ENCODE measurements at regions not wholly inside any gene's neighbourhood (a gene's known extent, or its start where the extent isn't known, plus 50 kb on each side); places are given as distances from the start of the nearest gene placed in this dataset.

DNA sequence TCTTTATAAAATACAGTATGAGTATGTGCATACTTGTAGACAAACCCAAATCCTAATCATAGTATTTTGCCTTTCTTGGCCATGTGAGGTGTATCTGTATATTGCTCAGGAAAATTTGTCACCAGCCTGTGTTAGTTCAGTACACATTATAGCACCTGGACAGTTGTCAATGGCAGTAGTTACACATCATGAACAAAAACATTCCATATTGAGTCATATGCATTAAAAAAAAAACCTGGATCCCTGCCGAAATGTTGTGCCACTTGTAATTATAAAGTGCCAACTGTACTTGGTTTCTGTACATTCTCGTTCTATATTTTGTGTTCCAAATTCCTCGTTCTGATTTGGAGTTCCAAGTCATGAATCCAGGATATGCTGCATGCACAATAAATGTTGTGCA lies 410.4 kb downstream of the INHBA start:
- DNase-seq (ENCODE audit: low spot score): peak; percentile 61

DNA sequence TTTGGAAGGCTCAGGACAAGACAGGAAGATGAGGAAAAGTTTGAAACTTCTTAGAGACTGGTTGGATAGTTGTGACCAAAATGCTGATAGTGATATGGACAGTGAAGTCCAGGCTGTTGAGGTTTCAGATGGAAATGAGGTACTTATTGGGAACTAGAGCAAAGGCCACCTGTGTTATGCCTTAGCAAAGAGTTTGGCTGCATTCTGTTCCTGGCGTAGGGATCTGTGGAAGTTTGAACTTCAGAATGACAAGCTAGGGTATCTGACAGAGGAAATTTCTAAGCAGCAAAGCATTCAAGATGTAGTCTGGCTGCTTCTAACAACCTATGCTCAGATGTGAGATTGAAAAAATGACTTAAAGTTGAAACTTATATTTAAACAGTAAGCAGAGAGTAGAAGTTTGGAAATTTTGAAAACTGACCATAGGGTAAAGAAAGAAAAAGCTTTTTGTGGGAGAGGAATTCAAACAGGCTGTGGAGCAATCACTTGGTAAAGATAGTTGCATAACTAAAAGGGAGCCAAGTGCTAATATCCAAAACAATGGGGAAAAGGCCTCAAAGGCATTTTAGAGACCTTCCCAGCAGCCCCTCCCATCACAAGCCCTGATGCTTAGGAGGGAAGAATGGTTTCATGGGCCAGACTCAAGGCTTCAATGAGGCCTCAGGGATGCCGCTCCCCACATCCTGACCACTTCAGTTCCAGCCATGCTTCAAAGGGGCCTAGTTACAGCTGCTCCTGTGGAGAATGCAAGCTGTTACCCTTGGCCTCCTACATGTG lies 415.1 kb downstream of the INHBA start:
- DNase-seq (ENCODE audit: low spot score): no peak

DNA sequence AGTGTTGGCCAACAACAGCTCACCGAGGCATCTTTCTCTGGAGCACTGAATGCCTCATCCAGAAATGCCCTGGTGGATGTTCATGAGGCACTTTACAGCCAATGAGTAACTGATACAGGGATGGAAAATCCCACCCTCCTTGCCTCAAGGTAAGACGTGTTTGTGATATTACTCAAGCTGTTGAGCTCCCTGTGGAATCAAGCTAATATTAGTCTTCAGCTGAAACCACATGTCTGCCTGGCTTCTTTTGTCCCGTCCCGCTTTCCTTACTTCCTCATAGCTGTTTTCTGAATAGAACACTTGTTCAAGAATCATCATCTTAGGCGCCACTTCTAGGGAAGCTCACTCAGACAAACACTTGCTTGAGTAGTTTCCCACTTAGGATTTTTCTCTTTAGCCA lies 422.4 kb downstream of the INHBA start:
- no peak for DNase-seq (ENCODE audit: low spot score)

- DNase-seq (ENCODE audit: low spot score): no peak
Measured at GRCh38 chr7:41277561-41277960, 425.3 kb downstream of the INHBA start.

GRCh38 chr7:41275255-41275654 lies 427.6 kb downstream of the INHBA start:
- no peak for DNase-seq (ENCODE audit: low spot score)

GRCh38 chr7:41274179-41274578 lies 428.7 kb downstream of the INHBA start:
- DNase-seq (ENCODE audit: low spot score): no peak

- DNase-seq (ENCODE audit: low spot score): no peak
Measured at GRCh38 chr7:41272664-41273063, 430.2 kb downstream of the INHBA start.

DNA sequence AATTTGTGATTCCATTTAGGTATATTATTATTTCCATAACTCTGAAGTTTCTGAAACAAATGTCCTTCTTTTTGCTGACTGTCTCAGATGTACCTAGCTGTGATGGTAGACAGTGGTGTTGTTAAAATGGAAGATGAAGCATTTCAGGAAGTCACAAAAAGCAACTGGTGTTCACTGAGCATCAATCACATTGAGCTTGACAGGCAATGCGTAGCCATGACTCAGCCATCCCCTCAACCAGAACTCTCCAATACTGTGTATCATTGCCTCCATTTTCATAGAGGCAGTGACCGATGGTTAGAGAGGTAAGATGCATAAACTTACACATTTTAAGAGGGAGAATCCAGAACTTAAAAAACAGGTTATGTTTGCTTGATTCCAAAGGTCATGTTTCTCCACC lies 434.0 kb downstream of the INHBA start:
- DNase-seq (ENCODE audit: low spot score): no peak

GRCh38 chr7:41261080-41261479 lies 441.8 kb downstream of the INHBA start:
- DNase-seq (ENCODE audit: low spot score): no peak

DNA sequence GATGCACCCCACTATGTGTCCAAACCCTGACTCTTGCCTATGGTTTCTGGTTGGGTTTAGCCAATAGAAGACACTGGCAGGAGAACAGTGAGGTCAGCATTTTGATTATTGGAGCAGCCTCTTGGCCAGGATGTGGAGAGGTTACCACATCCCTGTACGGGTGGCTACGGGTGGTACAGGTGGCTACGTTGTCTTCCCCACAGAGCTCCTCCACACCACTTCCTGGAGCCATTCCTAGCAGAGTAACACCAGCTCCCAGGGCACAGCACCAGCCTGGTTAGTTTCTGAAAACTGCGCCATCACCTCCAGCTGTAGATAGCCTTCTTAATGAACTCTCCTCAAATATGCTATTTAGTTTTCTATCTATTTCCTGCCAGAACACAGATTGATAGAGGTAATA lies 445.2 kb downstream of the INHBA start:
- DNase-seq (ENCODE audit: low spot score): no peak

- no peak for DNase-seq (ENCODE audit: low spot score)
Measured at GRCh38 chr7:41256186-41256945, 446.5 kb downstream of the INHBA start.

DNA sequence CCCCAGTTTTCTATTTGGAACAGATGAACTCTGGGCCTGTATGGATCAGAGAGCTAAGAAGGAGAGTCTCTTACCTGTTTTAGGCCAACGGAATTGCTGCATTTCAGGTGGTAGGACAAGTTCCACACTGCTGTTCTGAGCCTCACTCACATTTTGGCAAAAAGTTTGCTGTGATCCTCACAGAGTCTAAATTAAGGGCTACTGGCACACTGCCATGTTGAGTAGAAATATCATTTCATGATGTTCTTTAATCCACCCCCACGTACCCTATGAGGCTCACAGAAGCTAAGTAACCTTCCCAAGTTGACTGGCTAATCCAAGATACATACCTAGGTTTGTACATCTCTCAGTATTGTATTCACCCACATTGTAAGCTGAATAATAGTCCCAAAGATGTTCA lies 447.2 kb downstream of the INHBA start:
- DNase-seq (ENCODE audit: low spot score): no peak

DNA sequence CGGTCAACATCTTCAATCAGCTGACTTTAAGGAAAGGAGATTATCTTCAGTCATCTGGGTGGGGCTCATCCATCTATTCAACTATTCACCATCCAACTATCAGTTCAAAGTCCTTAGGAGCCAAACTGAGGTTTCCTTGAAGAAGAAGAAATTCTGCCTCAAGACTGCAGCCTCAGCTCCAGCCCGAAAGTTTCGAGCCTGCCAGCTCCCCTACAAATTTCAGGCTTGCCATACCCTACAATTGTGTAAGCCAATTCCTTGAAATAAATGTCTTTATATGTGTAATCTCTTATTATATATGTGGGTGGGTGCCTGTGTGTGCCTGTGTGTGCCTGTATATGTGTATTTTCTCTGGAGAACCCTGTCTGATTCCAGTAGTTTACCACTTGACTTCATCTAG lies 447.8 kb downstream of the INHBA start:
- no peak for DNase-seq (ENCODE audit: low spot score)

GRCh38 chr7:41252957-41253356 lies 449.9 kb downstream of the INHBA start:
- no peak for DNase-seq (ENCODE audit: low spot score)

DNA sequence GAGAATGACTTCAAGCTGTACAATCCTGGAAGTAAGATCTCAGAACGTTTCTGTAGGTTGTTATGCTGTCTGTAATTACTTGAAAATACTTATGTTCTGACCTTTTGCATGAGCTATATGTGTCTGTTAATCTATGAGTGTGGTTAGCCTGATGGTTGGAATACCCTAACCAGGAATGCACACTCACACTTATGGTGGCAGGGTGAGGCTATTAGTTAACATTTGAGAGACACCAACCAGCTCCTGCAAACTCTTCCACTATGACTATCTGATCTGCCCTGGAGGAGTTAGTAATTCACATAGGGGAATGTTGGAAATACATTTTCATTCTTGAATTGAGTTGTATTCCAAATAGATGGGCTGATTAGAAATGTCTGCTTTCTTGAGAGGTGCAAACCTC lies 450.3 kb downstream of the INHBA start:
- DNase-seq (ENCODE audit: low spot score): no peak

- DNase-seq (ENCODE audit: low spot score): peak; percentile 51
Measured at GRCh38 chr7:41247143-41247865, 455.6 kb downstream of the INHBA start.

GRCh38 chr7:41245916-41246315 lies 457.0 kb downstream of the INHBA start:
- DNase-seq (ENCODE audit: low spot score): no peak

- DNase-seq (ENCODE audit: low spot score): no peak
Measured at GRCh38 chr7:41244246-41244645, 458.6 kb downstream of the INHBA start.

DNA sequence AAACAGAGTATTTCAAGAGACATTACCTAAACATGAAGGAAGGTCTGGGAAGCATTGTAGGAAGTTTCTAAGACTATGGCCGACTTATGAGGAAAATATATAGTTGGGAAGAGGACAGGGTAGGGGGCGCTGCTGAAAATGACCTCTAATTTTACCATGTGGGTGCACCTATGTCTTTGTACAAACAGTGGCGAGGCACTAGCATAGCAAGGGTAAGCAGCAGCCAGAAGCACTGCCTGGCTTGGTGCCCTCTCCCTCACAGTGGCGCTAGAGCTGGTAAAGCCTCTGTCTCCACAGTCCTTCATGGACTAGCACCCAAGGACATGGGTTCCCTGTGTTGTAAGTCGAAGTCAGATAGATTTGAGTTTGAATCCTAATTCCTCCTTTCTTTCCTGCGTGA lies 461.2 kb downstream of the INHBA start:
- no peak for DNase-seq (ENCODE audit: low spot score)

DNA sequence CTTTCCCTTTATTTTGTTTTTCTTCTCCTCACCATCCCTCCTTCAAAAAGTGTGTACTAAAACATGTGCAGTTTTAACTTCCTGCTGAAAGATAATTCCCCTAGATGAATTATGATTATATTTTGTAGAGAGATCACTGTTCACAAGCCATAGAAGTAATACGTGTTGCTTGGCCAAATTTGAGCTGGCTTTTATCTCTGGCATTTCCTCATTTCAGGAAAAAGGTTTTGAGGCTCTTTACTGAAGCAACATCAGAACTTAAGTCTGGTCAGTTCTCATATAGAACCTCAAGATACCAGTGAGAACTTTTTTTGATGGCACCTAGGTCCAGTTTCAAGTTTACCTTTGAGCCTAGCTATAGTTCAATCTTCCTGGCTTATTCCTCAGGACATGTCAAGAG lies 463.3 kb downstream of the INHBA start:
- DNase-seq (ENCODE audit: low spot score): no peak

GRCh38 chr7:41238851-41239331 lies 464.0 kb downstream of the INHBA start:
- DNase-seq (ENCODE audit: low spot score): no peak

DNA sequence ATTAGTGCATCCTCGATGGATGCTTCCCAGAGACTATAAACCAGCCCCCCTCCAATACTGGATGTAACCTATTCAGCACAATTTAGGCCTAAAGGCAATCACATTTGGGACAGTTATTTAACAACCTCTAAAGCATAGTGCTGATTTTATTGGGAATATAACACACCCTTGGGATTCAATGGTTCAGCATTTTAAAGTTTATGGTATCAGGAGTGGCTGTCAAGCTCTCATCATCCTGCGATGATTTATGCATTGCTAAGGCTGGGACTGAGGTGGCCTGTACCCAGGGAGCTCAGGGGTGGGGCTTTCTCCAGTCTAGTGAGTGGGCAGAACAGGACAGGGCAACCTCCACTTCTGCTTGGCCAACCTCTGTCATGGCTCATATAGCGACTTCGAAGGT lies 464.9 kb downstream of the INHBA start:
- no peak for DNase-seq (ENCODE audit: low spot score)

DNA sequence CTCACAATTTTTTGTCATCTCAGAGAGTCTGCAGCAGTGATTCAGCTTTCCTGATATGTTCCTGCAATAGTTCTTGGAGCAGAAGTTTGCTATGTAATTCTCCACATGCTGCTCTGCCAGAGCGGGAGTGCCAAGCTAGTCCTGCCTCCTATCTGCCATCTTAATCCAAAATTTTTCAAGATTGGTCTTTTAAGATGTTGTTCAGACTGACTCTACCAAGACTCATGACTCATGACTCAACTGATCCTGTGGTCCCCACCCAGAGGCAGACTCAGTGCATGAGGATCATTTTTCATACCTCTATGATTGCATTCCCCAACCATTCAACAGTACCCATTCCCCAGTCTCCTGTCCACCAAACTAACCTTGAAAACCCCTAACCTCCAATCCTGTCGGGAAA lies 470.8 kb downstream of the INHBA start:
- DNase-seq (ENCODE audit: low spot score): no peak

Measured in LoVo (cell line).